T-helper 22 cell (primary cell): ENCODE measurements at regions not wholly inside any gene's neighbourhood (a gene's known extent, or its start where the extent isn't known, plus 50 kb on each side); places are given as distances from the start of the nearest gene placed in this dataset.
"Not testable (repeated sequence)": the region's sequence is repeated elsewhere in the genome, so short reads cannot be mapped to it uniquely, and the experiment has no call there.

Experiments
- DNase-seq: peaks from one replicate; pipeline ENCODE4 v3.0.0-alpha.2; 2020; ENCODE audit warnings: low read depth

DNA sequence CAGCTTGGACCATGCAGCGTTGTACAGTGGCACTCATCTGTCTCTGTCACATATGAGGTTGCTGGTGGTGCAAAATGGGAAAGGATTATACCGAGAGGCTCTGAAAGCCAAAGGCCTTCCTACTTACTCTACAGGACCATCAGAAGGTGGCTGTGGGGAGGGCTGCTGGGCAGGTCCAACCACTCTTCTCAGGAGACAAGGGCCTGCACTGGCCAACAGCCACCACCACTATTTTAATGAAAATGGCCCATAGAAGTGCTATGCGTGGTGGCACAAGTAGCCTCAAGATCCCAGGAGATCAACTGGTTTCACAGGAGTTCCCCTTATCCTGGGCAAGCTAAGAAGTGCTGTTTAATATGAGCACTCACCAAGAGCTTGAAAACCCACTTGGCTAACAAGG, 52.3 kb downstream of the MRPL57 start:
- DNase-seq, result no peak

DNA sequence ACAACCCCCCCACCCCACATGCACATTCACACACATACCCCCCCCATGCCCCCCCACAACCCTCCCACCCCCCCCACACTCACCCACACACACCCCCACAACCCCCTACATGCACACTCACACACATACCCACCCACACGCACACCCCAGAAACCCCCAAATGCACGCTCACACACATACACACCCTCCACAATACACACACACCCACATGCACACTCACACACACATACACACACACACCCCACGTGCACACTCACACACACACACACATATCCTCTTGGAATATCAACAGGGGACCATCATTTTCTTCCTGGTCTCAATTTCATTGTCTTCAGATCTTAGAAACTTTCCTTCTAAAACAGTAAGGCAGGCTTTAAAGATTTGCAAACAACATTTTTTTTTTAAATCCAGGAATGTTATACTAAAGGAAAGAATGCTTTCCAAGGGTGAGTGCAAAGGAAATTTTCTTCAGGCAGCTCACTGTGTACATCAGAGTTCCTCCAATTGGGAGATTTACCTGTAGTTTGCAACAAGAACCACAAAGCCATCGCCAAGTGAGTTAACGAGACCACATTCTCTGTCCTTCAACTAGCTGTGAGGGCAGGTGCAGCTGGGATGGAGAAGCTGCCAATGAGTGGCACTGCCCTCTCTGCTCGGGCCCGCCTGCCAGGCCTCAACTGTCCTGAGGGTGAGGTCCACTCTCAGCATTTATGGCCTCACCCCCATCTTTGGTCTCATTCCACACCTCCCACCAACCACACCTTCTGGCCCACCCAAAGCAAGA, 53.0 kb downstream of the MRPL57 start:
- no peak for DNase-seq

DNA sequence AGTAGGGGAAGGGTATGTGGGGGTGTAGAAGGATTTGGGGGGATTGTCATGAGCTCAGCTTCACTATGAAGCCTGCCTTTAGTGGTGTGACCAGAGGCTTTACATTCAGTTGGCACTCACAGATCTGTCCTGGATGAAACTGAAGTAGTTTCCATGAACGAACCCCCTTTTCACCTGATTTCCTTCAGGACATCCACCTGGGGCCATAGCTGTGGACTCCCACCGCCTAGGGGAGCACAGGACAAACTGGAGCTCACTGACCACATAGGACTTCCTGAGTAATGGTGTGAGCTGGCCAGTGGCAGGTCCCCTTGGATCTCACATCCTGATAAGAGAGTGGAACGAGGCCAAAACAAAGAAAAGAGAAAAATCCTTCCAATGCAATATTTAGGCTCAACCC, 54.1 kb downstream of the MRPL57 start:
- DNase-seq, result no peak

DNA sequence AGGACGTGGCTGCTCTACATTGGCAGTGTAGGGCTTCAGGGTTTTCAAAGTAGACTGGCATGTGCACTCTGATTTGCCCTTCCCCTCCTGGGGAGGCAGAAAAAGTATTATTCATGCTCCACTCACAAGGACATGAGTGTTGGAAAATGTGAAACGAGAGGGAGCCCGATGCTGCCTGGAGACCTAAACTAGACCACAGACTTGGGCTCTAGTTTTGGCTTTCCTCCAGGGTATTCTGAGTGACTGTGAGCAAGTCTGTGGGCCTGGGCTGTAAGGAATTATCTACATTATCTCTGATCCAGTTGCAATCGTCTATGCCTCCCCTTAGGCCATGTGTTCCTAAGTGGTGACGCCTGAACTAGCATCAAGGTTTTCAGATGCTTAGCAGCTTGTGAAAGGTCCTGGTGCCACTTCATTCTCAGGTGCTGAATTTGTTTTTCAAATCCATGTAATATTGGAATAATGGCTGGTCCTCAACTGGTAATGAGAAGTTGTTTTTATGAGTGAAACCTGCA, 55.0 kb downstream of the MRPL57 start:
- no peak for DNase-seq

DNA sequence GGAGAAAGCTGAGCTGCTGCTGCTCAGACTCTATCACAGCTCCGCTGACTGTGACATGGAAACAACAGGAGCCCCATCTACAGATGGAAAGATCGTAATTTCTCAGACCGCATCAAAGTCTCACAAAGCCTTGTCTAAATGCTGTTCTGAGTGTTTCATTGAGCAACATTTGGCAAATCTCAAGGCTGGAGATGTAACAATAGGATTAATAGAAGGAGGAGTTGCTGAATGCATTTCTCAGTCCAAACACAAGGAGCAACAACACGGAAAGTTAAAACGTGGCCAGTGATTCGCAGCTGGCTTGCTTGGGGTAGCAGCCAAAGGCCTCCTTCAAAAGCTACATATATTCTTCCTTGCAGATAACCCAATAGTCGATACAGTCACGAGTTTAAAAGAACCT, 55.7 kb downstream of the MRPL57 start:
- no peak for DNase-seq

DNA sequence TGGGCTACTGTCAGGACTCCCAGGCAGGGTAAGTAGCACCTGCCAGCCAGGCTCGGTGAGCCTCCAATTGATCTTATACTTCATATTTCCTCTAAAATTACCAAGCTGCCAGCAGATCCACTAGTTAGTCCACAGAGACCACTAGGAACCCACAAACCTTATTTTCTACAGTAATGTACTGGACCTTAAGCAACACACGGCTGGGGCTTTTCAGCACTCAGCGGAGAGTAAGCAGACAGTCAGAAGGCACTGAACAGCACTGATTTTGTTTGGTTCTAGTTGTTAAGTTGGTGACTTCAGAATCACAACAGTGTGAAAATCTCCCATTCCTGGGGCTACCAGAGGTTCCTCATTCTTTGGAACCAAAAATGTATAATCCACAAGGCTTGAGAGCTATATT, 56.1 kb downstream of the MRPL57 start:
- DNase-seq, result no peak

DNA sequence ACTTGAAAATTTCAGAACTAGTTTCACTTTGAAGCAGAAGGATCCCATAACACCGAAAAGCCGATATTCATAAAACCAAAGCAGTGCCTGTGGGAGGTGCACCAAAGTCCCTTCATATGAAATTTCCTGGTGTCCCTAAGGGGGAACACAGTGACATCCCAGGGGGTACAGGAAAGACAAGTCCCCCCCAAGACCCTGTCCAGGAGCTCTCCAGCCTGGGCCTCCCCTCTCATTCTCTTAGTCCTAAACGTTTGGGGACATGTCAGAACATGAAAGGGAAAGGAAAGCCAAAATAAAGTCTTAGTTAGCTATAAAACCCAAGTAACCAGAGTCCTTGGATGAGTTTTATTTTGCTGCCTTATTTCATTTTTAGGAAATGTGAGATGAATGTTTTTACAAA, 56.6 kb downstream of the MRPL57 start:
- no peak for DNase-seq

DNA sequence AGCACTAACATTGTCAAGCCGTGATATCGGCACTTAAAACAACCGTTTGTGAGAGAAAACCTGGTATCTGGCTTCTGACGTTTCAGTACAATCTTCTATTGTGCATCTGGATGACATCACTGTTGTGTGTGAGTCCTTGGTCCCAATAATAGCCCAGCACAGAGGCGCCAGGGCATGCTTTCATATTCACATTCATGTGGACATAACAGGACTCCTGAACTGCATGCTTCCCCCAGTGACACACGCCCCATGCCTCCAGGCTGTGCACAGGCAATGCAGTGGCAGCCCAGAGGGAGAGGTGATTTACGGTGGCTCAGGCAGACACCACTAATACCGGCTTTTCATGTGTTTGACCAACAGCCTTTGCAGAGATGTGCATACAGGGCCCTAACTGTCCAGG, 58.1 kb downstream of the MRPL57 start:
- DNase-seq, result no peak

DNA sequence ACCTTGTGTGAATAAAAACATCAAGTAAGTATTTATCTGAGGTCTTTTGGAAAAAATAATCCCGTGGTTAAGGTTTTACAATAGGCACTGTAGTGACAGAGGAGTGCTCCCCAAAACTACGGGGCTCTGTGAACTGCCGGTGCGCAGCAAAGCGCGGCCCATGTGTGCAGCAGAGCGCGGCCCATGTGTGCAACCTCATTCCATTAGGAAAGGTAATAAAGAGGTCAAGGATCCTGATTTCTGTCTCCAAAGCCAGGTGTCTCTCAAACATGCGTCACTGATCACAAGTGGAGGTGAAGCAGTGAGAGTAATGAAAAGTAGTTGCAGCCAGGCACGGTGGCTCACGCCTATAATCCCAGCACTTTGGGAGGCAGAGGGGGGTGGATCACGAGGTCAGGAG, 58.7 kb downstream of the MRPL57 start:
- no peak for DNase-seq

DNA sequence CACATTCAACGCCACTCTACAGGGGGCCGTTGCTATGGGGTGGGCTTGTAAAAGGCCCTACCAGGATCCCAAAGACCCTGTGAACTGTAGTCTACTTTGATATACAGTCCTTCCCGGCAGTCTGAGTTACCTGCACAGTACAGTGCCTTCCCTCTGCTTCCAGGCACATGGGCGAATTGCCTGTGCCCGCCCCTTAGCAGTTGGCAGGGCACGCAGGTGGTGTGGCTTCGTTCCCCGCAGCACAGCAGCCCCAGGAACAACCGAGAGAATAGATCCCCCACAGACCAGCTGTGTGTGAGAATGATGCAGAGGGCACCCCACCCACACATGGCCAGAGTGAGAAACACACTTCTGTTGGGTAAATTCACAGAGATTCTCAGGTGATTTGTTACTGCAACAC, 60.6 kb downstream of the MRPL57 start:
- DNase-seq, result no peak

DNA sequence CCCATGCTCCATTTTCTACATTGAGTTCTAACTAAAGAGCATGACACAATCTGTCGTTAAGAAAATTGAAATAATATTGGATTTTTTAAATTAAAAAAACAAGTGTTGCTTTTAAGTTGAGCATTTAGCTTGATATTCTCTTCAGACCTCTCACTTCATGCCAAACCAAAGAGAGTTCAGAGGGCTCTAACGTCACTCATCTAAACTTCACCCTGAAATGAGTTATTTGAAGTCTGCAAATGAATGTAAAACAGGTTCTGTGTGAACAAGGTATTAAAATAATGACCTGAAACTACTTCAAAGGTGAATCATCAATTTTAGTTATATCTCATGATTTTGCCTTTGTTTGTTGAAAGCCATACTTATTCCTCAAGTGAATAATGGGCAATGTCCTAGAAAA, 61.8 kb downstream of the MRPL57 start:
- no peak for DNase-seq

DNA sequence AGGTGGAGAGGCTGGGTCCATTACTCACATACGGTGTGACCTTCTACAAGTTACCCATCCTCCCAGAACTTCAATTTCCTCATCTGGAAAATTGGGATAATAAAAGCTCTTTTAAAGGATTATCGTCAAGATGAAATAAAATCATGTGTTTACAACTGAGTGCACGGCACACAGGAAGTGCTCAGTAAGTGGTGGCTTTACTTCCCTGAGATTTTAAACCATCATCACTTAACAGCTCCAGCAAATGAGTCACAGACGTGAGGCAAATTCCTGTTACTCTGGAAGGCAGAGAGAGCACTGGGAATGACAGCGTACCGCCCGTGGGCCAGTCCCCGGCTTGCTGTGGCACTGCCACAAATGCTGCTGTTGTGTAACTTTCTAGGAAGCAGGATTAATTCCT, 64.1 kb downstream of the MRPL57 start:
- no peak for DNase-seq

DNA sequence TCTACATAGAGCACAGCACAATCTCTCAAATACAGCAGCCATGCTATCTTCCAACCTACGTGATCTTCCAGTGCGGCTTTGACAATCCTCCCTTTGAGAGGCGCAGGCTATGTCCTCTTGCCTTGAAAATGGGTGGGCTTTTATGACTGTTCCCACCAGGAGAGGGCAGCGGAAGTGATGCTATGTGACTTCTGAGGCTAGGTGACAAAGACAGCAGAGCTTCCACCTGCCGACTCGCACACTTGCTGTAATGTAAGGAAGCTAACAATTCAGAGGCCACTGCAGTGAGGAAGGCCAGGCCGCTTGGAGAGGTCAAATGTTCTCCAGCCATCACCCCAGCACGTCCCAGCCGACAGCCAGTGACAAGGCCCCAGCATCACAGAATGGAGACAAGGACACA, 65.8 kb downstream of the MRPL57 start:
- DNase-seq, result no peak

DNA sequence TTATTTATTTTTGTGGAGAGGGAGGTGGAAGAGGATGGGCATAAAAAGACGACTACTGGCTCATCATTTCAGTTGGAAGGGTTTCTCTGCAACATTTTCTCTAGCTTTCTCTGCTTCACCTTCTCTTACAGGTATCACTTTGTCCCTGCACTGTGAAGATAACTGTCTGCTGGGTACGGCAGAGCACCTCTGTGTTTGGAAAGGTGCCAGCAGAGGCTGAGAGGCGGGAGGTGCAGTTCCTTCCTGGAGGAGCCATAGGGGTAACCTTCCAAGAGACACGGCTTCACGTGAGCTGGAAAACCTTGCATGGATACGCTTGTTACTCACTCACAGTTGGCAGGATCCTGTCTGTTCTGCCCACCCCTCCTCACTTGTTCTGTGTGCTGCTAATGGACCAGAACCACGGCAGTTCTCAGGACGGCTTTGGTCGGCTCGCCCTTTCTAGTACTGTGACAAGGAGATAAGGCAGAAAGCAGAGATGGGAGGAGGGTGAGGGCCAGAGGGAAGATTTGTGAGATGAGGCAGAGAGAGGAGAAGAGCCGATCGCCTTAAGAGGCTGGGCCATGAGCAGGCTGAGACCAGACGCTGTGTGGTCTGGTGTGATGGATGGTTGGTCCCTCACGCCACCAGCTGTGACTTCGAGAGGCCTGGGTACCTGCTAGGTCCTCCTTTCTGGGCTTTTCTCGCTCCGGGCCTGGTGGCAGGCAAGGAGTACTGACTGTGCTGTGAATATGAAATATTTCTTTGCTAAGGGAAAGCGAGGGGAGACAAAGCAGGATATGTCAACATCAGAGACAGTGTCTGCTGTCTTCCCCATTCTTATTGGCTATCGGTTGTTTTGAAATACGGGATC, 66.8 kb downstream of the MRPL57 start:
- no peak for DNase-seq

DNA sequence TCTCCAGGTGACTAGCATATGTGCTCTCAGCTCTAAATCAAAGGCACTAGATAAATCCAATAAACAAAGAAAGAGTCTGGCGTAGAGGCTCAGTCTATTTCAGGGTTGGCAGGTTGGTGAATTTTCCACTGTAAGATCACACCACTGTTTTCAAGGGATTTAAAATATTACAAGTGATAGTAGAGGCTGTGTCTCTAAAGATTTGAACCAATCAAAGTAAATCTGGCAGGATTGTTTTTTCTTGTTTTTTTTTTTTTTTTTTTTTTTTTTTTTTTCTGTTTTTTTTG, 67.4 kb downstream of the MRPL57 start:
- DNase-seq, result not testable (repeated sequence)

DNA sequence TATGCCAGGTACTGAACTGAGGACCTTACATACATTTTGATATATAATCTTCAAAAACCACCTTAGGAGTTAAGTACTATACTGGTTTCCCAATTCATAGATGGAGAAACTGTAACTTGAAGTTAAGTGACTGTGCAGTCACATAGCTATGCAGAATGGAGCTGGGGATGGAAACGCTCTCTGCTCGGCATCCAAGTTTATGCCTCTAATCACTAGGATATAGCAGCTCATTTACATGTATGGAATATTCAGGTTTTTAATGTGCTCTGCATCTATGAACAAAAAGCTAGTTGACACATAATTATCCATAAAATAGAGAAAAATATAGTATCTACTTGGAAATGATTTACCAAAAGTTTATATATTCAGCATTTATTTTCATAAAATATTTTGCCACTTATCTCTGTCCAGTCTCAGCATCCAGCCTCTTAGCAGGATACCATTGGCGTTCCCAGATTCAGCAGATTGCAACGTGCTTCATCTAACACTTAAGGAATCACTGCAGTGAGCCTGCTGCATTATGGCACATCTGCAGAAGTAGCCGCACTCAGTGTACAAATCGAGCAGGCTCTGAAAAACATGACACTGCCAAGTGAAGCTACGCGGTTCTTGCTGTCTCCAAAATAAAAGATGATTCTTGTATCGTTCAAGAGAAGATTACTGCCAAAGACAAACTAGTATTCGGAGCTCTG, 70.4 kb downstream of the MRPL57 start:
- no peak for DNase-seq

DNA sequence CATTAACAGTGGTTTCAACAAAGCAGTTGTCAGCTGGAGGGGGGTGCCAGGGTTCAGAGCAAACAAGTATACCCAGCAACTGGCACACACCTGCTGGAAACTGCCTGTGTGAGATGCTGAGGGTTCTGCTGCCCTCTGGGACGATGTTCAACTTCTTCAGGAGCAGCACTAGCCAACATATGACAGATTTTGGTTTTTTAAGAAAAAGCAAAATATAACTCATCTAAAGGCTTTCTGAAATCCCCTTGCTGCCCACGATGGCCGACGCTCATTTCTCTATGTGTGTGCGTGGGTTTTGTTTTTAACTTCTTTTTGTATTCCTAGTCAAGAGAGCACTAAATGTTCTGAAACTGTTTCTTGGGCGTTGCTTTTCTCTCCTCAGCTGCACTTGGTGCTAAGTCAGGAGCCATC, 79.9 kb downstream of the MRPL57 start:
- no peak for DNase-seq

DNA sequence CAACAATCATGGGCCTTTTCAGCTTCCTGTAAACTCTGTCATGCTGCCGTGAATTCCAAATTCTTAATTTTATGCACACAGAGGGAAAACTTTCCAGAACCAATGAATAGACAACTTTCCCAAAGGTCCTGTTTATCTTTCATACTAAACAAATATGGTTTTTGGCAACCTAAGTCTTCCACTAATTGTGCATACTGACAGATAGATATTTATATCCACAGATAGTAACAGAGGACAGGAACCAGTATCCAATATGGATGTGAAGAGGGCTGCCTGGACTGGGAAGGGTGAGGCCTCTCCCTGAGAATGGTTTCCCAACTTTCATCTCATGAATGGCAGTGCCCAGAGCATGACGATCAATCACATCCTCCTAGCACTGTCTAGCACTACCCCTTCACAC, 80.4 kb downstream of the MRPL57 start:
- no peak for DNase-seq

DNA sequence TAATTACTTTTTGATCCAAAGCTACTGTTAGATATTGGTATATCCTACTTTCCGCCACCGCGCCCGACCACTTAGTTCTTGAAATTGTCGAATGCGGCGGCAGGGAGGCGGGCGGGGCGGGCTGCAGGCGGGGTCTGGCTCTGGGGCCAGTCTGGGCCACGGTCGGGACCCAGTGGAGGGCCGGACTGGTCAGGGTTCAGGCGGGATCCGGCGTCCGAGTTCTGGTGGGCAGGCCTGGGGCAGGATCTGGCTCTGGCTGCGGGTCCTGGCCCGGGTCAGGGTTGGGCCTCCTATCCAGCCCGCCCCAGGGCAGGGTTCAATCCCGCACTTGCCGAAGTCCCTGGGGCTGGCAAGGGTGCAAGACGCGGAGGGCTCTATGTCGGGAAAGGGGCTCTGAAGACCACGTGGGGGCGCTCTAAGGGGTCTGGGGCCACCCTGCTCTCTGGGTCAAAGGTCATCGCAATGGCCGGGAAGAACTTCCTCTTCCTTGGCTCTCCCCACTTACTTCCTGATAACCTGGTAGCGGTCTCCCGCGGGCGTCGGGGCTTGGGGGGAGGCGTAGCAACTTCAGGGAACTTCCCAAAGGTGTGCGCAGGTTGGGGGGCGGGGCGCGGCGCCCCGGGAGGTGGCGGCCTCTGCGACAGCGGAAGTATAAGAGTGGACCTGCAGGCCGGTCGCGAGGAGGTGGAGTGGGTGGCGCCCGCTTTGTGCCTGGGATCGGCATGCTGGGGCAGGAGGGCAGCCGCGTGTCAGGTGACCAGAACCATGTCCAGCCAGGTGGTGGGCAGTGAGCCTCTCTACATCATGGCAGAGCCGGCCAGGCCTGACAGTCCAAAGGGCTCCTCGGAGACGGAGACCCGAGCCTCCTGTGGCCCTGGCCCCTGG, 83.4 kb downstream of the MRPL57 start:
- no peak for DNase-seq

DNA sequence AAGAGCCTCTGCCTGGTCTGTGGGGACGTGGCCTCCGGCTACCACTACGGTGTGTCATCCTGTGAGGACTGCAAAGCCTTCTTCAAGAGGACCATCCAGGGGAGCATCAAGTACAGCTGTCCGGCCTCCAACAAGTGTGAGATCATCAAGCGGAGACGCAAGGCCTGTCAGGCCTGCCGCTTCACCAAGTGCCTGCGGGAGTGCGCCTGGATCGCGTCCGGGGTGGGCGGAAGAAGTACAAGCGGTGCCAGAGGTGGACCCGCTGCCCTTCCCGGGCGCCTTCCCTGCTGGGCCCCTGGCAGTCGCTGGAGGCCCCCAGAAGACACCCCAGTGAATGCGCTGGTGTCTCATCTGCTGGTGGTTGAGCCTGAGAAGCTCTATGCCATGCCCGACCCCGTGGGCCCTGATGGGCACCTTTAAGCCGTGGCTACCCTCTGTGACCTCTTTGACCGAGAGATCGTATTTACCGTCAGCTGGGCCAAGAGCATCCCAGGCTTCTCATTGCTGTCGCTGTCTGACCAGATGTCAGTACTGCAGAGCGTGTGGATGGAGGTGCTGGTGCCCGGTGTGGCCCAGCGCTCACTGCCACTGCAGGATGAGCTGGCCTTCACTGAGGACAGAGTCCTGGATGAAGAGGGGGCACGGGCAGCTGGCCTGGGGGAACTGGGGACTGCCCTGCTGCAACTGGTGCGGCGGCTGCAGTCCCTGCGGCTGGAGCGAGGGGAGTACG, 84.3 kb downstream of the MRPL57 start:
- not testable (repeated sequence) for DNase-seq
